GM23248 (cell line): ENCODE measurements at regions not wholly inside any gene's neighbourhood (a gene's known extent, or its start where the extent isn't known, plus 50 kb on each side); places are given as distances from the start of the nearest gene placed in this dataset.

Source experiments
- EZH2 ChIP-seq: fragments of 200-600 bp; sonication (generic); IDR thresholded peaks from 2 replicates; pipeline ENCODE4 v1.6.1; 2018; ENCODE audit warnings: antibody characterized with exemption, mild to moderate bottlenecking; ENCODE audit not compliant: insufficient read depth, poor library complexity, severe bottlenecking
- EZH2phosphoT487 ChIP-seq: fragments of 200-600 bp; sonication (generic); IDR thresholded peaks from 2 replicates; pipeline ENCODE4 v1.6.1; 2018; ENCODE audit warnings: antibody characterized with exemption, moderate library complexity, mild to moderate bottlenecking, low read depth; ENCODE audit not compliant: insufficient read depth

- TF ChIP-seq EZH2 (no peak), EZH2phosphoT487 (no peak)
These were observed 314.7 kb downstream of the ENC1 start for GRCh38 chr5:74325866-74326265.
